Neural progenitor cell (in vitro differentiated cells): ENCODE measurements at regions not wholly inside any gene's neighbourhood (a gene's known extent, or its start where the extent isn't known, plus 50 kb on each side); places are given as distances from the start of the nearest gene placed in this dataset.

ENCODE experiments used
- CTCF ChIP-seq: fragments of 200-600 bp; sonication (generic); IDR thresholded peaks from 2 replicates; pipeline ENCODE4 v1.5.1; 2017; ENCODE audit warnings: antibody characterized with exemption, mild to moderate bottlenecking
- EZH2 ChIP-seq: fragments of 200-600 bp; sonication (generic); IDR thresholded peaks from 2 replicates; pipeline ENCODE4 v1.6.1; 2017; ENCODE audit warnings: antibody characterized with exemption, mild to moderate bottlenecking, moderate library complexity
- EZH2phosphoT487 ChIP-seq: fragments of 200-600 bp; sonication (generic); IDR thresholded peaks from 2 replicates; pipeline ENCODE4 v1.6.1; 2017; ENCODE audit warnings: antibody characterized with exemption

- TF ChIP-seq CTCF (no peak), EZH2 (no peak), EZH2phosphoT487 (no peak)
These were observed 62.5 kb upstream of the ATF3 start for GRCh38 chr1:212545941-212546635.
